Globus pallidus (tissue), 1 donor: ENCODE measurements at regions not wholly inside any gene's neighbourhood (a gene's known extent, or its start where the extent isn't known, plus 50 kb on each side); places are given as distances from the start of the nearest gene placed in this dataset.

ENCODE experiments used
- DNase-seq: peaks from one replicate; pipeline ENCODE4 v3.0.0-alpha.2; 2015; ENCODE audit warnings: low spot score

GRCh38 chr12:123041042-123041531, 60.6 kb downstream of the ARL6IP4 start:
- DNase-seq: no peak

GRCh38 chr12:123040106-123040505, 59.6 kb downstream of the ARL6IP4 start:
- no peak for DNase-seq

- no peak for DNase-seq
Observed at GRCh38 chr12:123038966-123039365, 58.5 kb downstream of the ARL6IP4 start.

- no peak for DNase-seq
Observed at GRCh38 chr12:123038486-123038885, 58.0 kb downstream of the ARL6IP4 start.

GRCh38 chr12:123037791-123038190, 57.3 kb downstream of the ARL6IP4 start:
- no peak for DNase-seq

GRCh38 chr12:123036466-123037285, 56.2 kb downstream of the ARL6IP4 start:
- no peak for DNase-seq

GRCh38 chr12:123035841-123036240, 55.4 kb downstream of the ARL6IP4 start:
- no peak for DNase-seq

GRCh38 chr12:123034865-123035264, 54.4 kb downstream of the ARL6IP4 start:
- DNase-seq: no peak

GRCh38 chr12:123034022-123034541, 53.6 kb downstream of the ARL6IP4 start:
- DNase-seq: no peak

GRCh38 chr12:123033392-123034021, 53.0 kb downstream of the ARL6IP4 start:
- no peak for DNase-seq

GRCh38 chr12:123032736-123033391, 52.4 kb downstream of the ARL6IP4 start:
- no peak for DNase-seq
